ENCODE measurements at regions not wholly inside any gene's neighbourhood (a gene's known extent, or its start where the extent isn't known, plus 50 kb on each side); places are given as distances from the start of the nearest gene placed in this dataset.

DNA sequence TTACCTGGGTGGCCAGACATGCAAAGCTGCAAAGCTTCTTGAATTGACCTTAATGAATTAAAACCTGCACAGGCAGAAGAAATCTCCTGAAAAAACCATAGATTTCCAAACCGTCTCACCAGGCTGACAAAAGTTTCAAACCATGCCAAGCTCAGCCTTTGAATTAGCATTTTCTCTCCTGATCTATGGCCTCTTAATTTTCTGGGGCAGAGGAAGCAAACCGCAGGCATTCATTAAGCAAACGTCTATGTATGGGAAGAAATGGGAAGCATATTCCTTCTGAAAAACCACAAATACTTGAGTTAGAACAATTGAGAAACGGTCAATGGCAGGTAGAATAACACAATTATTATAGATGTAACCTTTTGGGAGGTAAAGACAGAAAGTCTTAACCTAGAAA, 500.2 kb upstream of the NR2F2 start:
- no peak for DNase-seq (ENCODE audit: low spot score)

DNA sequence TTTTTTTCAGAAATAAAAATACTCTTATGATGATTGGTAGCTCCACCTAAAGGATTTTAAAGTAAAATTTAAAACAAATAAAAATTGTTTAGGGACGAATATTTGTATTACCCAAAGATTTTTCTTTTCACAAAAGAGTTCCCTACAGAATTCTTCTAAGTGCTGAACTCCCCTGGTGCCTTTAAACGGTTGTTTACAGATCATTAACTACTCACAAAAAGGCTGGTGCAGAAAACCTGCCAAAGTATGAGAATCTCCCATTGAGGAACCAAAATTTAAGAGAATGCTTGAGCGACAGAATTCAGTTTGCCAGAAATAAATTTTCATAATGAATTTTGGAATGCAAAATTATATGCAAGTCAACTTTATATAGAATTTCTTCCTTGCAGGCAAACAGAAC, 497.8 kb upstream of the NR2F2 start:
- no peak for DNase-seq (ENCODE audit: low spot score)

DNA sequence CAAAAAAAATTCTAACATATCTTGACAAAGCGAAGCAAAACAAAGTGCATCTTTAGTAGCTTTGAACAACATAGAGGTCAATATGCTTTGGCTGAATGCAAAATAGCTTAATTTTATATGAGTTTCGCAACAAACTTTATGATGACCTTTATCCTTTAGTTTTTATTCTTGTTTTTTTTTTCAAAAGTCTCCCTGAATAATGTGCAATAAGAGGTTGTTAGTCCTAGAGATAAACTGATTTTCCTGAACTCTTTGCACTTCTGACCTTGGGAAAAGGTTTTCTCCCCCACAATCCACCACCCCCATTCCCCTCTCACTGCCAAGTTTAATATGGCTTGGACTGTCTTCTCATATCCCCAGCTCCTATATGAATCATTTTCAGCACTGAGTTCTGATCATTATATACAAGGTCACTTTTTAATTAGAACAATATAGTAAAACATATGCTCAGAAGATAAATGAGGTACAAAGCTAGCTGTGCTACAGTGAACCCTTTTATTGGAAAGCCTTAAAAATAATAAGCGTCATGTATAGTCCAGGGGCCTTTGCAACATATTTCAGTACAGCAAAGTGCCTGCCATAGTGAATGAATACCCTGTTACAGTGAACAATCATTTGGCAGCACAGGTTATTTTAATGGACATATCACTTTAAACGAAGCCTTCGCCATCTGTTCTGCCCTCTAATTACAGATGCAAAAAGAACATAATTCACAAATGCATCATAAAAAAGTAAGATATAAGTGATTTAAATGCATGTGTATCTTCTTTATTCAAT, 496.3 kb upstream of the NR2F2 start:
- no peak for DNase-seq (ENCODE audit: low spot score)

DNA sequence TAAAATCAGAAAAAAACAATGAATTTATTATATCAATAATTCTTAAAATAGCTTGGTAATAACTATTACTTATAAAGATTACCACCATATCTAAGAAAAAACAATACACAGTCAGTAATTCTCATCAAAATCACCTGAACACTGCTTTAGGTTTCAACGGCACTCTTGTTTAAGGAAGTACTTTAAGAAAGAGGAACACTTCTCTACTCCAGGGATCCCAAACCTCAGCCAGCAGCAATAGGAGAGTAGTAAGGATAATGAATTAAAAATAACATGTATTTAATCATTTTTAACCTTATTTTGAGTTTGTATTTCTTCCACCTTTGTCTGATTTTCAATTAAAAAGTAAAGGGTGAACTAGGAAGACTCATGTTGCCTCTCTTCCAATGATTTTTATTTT, 494.0 kb upstream of the NR2F2 start:
- DNase-seq (ENCODE audit: low spot score) = no peak

DNA sequence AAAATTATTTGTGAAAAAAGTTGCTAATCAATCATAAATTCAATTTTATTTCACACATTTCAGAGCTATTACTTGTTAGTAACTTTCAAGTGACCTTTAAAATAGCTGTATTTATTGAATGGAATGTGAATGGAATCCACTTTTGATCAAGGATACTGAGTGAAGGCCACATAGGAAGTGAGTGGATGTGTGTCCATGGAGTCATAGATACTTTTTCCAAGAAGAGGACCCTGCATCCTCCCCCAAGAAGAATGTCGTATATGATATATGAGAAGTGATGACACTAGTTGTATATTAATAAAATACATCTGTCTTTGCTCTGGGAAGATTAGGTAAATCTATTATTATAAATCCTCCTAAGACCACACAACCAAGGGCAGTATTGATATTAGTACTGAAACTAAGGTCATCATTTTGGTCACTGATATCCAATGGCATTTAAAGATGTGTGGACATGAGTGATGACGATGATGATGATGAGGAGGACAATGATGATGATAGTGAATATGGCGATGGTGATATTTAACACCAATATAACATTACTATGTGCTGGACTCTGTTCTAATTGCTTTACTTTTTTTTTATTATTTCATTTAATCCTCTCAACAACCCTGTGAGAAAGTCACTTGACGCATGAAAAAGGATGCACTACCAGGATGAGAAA, 493.0 kb upstream of the NR2F2 start:
- DNase-seq (ENCODE audit: low spot score) = no peak

DNA sequence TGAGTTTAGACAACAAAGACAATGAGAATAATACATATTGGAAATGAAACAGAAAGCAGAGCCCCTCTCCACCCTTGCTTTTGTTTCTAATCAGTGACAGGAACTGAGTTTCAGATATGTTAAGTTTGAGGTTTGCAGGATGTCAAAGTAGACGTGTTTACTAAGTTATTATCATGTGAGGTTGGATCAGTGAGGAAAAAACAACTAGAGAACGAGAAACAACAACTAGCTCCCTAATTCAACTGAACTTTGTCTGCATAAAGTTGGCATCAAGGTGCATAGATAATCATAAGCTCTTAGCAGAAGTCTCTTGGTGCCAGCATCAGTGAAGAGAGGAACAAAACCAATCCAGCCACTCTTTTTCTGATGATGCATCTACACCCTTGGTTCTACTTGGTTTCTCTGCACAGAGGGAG, 491.1 kb upstream of the NR2F2 start:
- DNase-seq (ENCODE audit: low spot score) = no peak

DNA sequence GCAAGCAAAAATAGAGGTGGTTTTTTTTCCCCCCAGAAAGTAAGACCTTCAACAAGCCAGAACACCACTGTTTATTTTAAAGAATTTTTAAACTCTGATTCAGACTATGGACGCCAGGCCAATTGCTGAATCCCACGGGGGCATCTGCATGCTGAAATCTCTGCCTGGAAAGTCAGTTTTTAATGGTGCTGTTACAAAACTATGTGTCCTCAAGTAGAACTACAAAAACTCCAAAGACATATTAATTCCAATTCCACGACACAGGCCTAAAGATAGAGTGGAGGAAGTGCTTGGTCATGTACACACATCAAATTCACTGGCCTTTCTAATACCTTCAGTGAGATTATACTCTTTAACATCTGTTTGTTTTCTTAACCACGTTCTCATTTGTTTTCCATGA, 490.5 kb upstream of the NR2F2 start:
- no peak for DNase-seq (ENCODE audit: low spot score)

DNA sequence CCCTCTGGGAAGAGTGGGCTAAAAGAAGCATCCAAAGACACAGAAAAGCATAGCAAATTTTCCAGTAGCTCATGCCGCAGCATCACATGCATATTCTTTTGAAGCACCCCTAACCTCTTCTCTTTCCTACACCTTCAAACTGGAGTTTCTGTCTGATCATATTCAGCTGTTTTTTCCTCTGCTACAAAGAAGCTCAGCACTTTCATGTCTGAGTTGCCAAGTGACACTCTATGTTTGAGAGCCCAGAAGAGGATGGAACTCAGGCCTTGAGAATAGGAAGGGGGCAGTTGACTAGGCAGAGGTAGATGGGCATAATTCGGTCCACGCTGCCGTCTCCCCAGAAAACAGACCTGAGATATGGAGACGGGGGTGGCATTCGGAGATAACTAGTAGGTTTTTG, 489.6 kb upstream of the NR2F2 start:
- no peak for DNase-seq (ENCODE audit: low spot score)

DNA sequence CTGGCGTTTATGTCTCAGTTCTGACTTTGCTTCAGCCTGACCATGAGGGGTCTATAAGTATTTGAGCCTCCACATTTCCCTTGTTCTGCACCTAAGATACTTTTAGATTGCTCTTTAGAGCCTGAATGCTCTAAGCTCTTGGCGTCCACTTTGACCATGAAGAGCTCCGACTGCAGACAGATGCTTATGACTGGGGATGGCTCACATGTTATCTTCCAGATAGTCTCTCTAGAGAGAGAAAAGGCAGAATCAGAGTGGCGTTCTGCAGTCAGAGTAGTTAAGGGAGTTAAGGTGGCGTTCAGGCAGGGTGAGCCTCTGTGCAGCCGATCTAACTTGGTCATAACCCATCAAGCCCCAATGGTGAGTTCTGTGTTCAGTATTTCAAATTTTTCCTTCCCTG, 487.9 kb upstream of the NR2F2 start:
- peak; percentile 15 for DNase-seq (ENCODE audit: low spot score)

DNA sequence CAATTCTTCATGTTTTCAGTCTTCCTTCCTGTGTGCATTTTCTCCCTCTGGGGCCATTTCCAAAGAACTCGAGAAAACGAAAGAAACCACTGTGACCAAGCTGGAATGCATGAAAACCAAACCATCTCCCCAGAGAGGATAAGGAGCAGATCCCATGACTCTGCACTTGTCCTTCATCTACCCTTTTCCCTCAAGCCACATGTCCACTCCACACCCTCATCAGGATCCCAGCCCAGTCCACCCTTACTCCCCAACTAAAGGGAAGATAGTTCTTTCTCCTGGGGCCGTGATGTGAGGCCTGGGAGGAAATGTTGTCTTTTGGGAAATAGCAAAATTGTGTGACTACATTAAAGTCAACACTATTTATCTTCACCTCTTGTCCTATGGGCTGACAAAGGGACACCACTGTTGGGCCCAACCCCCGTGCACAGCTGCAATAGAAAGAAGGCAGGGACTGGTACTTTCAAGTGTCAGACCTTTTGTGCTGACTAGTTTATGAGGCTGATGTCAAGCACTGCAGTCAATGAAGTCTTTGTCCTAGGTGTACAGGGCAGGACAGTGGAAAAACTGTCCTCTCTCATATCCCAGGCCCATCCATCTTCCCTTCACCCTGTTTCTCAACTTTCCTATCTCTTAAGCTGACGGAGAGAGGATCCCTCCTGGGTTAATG, 487.1 kb upstream of the NR2F2 start:
- DNase-seq (ENCODE audit: low spot score) = peak; percentile 97

DNA sequence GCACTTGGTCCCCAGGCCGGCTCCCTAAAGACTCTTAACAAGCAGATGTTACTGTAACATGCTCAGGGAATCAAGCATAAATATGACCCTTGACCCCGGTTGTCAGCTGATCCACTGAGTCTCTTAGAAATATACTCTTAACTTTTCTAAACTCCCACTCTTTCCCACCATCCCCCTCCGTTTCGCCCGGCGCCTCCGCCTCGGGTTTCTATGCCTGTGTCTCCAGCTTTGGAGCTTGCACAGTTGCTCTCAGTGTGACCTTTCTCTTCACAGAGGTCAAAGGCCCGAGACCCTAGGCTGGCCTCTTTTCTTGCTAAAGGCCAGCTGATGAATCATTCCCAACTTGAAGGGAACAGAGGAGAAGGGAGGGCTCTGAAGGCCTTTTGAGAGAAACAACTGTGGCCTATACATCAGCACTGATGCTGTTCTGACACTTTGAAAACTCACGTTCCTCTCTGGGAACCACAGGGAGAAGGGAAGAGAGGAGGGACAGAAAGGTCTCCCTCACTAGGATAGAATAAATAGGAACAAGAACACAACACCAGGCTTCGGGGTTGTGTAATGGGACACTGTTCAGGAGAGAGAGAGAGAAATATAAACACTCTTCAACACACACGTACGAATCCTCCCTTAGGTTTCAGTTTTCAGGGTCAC, 484.5 kb upstream of the NR2F2 start:
- DNase-seq (ENCODE audit: low spot score) = no peak

DNA sequence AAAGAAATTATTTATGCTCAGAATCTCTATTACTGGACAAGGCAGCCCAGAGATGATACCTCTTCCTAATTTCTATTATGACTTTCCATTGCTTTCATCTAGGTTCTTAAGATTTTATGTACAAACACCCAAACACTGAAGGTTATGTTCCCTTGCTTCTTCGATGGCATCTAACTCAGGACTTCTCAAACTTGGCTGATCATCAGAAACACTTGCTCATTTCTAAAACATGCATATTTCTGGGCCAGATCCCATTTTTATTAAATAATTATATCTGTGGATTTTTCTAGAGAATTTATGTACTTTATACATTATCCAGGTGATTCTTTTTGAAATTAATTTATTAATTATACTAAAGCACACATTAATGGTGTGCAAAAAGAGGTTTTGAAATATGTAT, 482.4 kb upstream of the NR2F2 start:
- DNase-seq (ENCODE audit: low spot score) = no peak

DNA sequence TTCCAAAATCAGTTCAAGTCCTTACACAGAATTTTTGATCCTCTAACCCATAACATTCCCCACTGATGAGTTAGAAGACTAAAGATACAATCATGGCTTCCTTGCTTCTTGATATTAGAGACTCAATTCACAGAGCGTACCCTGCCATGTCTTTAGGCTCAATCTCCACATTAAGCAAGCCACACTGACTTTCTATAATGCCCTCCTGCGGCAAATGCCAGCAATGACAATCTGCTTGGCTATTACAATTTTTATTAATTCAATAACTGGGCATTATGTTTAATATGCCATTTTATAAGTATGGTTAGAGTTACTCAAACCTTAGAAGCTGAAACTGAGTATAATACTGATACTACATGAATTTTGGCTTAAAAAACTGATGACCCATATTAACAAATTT, 479.7 kb upstream of the NR2F2 start:
- DNase-seq (ENCODE audit: low spot score) = no peak

DNA sequence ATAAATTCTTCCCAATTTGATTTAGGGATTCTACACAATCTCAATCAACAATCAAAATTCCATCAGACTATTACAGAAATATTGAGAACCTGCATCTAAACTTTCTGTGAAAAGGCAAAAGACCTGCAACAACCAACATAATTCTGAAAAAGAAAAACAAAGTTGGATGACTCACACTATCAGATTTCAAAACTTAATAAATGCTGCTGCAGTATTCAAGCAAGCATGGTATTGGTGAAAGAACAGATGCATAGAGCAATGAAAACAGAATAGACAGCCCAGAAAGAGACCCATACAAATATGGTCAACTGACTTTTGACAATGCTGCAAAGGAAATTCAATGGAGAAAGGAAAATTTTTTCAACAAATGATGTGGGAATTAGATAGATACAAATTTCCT, 477.1 kb upstream of the NR2F2 start:
- no peak for DNase-seq (ENCODE audit: low spot score)

DNA sequence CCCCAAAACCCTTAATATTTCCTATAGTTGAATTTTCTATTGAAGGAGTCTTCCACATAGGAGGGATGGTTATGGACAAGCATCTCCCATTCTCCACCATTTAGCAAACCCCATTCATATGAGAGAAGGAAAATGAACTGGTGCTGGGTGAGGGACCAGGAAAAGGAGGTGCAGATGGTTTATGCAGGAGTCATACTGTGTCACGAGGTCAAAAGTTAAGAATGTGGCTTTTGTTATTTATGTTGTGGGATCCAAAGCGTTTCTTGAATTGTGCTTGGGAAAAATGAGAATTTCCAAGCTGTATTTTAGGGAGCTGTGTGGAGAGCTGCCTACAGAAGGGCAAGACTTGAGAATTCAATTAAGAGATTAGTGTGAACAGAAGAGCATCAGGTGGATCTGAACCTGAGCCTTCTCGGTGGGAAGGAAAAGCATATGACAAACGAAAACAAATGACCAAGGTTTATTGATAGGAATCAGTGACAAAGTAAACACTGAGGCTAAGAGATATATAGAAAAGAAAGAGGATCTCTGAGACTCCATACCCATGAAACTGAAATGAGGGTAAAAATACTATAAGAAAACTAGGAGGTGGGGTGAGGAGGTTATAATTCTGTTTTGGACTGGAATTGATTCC, 473.3 kb upstream of the NR2F2 start:
- no peak for DNase-seq (ENCODE audit: low spot score)

DNA sequence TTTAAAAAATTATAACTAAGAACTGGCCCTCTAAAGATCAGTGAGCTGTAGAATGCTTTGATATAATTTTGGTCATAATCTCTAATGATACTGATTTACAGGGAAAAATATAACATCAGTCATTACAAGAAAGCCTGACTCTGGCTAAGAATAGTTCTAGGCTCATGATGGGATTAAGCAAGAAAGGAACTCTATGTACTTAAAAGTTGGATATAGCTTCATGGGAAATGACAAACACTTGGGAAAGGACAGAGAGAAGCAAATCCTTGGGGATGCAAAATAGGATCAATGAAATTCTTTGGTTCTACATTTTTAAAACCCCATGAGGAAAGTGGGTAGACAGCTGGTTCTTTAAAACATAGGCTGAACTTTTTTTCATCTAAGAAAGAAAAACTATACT, 472.7 kb upstream of the NR2F2 start:
- no peak for DNase-seq (ENCODE audit: low spot score)

DNA sequence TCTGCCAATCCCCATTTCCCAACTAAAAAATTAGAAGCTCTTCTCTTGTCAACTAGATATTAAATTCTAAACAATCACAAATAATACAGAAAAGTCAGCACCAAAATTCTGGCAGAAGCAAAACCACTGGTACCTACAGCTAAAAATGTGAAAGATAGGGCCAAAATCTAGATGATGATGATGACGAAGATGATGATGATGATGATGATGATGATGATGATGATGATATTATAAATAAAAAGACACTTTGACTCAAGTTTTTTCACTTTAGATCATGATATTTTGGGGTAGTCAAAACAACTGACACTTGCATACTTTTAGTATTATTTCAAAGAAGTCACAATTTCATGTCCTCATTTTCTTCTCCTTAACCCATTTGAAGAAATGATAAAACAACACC, 470.1 kb upstream of the NR2F2 start:
- DNase-seq (ENCODE audit: low spot score) = no peak

DNA sequence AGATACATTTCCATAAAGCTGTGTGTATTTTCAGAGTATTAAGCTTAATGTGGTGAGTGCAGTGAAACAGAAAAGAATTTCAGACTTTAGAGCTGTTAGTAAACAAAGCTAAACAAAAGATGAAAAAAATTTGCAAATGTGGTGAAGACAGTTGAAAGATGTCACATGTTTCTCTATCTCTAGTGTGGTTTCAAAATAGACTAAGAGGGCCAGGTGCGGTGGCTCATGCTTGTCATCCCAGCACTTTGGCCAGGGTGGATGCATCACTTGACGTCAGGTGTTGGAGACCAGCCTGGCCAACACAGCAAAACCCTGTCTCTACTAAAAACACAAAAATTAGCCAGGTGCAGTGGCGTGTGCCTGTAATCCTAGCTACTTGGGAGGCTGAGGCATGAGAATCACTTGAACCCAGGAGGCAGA, 466.0 kb upstream of the NR2F2 start:
- no peak for DNase-seq (ENCODE audit: low spot score)

DNA sequence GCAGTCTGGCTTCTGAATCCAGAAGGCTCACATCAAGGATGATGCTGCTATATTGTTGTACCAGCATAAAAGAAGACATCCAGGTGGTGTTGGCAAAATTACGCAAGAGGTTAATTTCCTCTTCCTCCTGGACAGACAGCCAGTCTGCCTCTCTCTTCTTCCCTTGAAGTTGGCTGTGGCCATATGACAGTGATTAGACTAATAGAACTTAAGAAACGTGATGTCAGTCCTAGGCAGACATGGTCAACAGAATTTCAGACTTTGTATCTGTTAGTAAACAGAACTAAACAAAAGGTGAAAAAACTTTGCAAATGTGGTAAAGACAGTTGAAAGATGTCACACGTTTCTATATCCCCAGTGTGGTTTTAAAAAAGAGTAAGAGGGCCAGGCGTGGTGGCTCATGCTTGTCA, 465.2 kb upstream of the NR2F2 start:
- no peak for DNase-seq (ENCODE audit: low spot score)

DNA sequence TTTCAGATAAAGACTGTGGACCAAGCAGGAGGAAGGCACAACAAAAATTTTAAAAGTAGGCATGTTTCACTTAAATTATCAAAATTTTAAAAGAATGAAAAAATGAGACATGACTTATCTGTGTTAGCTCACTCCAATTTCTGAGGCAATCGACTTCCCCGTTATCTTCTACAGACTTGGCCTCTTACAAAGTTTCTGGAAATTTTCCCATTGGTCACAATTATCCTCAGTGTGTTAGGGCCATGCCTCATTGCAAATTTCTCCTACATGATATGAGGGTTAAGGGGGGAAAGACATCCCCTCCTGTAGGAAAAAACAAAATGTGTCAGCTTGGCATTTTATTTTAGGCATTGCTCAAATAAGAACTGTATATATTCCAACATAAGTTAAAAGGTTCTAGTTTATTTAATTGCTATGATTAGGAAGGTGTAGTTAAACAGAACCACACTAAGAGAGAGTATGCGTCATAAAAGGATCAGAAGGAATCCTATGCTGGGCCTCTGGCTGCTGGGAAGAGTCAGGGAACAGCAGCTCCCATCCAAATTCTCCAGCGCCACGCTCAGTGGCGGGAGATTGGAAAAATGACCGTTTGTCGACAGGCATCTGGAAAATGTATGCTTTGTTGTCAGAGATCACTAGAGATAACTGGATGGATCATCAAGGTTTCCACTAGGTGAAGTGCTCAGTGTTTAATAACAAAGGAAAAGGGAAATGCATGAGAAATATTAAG, 463.6 kb upstream of the NR2F2 start:
- no peak for DNase-seq (ENCODE audit: low spot score)

DNA sequence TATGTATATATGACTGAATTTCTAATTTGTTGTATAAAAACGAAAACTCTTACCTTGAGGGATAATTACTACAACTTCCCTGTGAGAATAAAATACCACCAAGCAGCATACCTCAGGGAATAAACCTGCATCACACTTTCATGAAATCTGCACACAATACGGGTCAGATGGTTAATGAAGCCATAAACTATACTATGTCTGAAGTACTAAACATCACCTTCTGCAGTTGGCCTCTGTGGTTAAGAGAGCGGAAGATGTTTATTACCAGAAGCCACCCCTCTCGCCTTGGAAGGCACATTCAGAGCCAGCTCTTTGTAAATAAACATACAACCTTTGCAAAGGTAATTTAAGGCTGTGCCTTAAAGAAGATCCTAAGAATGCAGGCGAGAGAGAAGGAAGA, 462.1 kb upstream of the NR2F2 start:
- no peak for DNase-seq (ENCODE audit: low spot score)

DNA sequence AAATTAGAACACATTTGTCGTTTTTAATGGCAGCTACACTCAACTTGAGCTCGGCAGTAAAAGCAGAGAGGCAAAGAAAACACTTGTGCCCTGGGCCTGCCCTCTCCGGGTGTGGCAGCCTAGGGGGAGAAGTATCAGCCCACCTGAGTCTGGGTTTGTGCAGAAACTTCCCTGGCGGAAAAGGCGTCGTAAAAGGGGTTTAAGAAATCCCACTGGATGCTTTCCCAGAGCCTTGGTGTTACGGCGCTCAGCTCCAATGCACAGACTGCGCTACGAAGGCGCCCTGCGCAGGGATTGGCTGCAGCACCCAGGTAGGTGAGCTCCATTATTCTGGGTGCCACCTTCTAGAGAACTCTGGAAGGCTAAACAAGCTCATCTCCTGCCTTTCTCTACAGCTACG, 461.5 kb upstream of the NR2F2 start:
- DNase-seq (ENCODE audit: low spot score) = no peak

Data from COLO829 (cell line).